Esophagus squamous epithelium (tissue), 5 donors: ENCODE measurements at regions not wholly inside any gene's neighbourhood (a gene's known extent, or its start where the extent isn't known, plus 50 kb on each side); places are given as distances from the start of the nearest gene placed in this dataset.

ENCODE experiments used
- DNase-seq: peaks from one replicate; lab custom pipeline; 2025; lab: John Stamatoyannopoulos, UW
- H3K27ac ChIP-seq, 4 donors: fragments of 200-600 bp; sonication (generic); one replicate each; pipeline ENCODE4 v1.5.1; 2016 to 2019; ENCODE audit warnings: mild to moderate bottlenecking in 1 of 4
- H3K27me3 ChIP-seq, 4 donors: fragments of 200-600 bp; sonication (generic); 1 replicate in 3 of 4; 2 replicates in 1 of 4; pipeline versions ENCODE4 v1.5.1 to v1.6.0; 2017 to 2021; ENCODE audit warnings: antibody characterized with exemption in 1 of 4
- H3K36me3 ChIP-seq, 3 donors: fragments of 200-600 bp; sonication (generic); one replicate each; pipeline ENCODE4 v1.5.1; 2016 to 2019
- H3K4me1 ChIP-seq, 3 donors: fragments of 200-600 bp; sonication (generic); one replicate each; pipeline ENCODE4 v1.5.1; 2017 to 2019
- H3K4me3 ChIP-seq, 4 donors: fragments of 200-600 bp; sonication (generic); 1 replicate in 3 of 4; 2 replicates in 1 of 4; pipeline ENCODE4 v1.5.1; 2016 to 2019; ENCODE audit warnings: mild to moderate bottlenecking in 2 of 4, moderate library complexity in 1 of 4
- H3K9me3 ChIP-seq, 3 donors: fragments of 200-600 bp; sonication (generic); one replicate each; pipeline ENCODE4 v1.5.1; 2016 to 2019
- POLR2A ChIP-seq, 4 donors: fragments of 450-650 bp; IDR thresholded peaks; one replicate each; pipeline ENCODE4 v1.6.1; 2017; ENCODE audit warnings: antibody characterized with exemption in 4 of 4, mild to moderate bottlenecking in 4 of 4, moderate library complexity in 3 of 4
- WGBS, 2 donors: methylation state at CpG; one replicate each; pipeline ENCODE4 v1.1.5; 2018; 5-methylcytosine and 5-hydroxymethylcytosine counted together
- intact Hi-C: fragments of 100-400 bp; cut with DNase I; formaldehyde crosslinking; loops from one replicate; pipeline ENCODE4 v1.15.0; 2022
- TF ChIP-seq, protein P1 (sequence below), 6 experiments: fragments of 450-650 bp in 4 of 6; fragments of 200-600 bp in 2 of 6; sonication (generic) in 2 of 6; IDR thresholded peaks; one replicate each; pipeline ENCODE4 v1.5.1; 2016 to 2019; ENCODE audit warnings: antibody characterized with exemption in 6 of 6, mild to moderate bottlenecking in 4 of 6, moderate library complexity in 4 of 6
- donor health status: DM: yes; HTN: yes; CAD: no.

DNA sequence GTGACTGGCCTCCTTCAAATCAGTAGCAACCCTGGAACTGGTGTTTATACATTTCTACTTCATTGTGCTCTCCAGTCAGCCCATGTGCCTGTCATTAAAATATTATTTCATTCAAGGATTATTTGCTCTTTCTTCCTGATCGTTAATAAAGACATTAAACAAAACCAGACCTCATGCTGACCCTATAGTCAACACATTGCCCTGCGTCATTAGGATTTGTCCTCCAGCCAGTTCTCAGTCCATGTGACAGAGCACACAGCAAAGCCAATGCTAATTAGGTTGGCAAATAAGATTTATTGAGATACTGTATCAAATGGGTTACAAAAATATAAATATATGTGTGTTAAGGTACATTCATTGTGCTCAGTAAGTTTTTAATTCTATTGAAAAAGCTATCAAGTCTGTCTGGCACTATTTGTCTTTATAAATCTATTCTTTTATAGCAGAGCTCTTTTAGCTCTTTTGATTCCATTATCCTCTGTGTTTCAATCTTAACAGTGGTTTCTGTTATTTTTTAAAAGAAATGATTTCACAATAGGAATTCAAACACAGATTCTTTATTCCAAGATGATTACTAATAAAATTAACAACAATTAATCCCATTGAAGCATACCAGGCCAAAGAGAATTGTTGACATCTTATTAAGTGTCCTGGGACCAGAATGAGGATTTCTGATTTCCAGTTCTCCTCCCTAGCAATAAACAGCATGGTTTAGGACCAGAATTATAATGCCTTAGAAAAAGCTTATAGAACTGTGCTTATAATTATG is 209.4 kb upstream of the RGMB start:
- intact Hi-C loops, result no loop called here
- no peak overlapping the region for H3K27ac ChIP-seq
- DNase-seq, result no peak

DNA sequence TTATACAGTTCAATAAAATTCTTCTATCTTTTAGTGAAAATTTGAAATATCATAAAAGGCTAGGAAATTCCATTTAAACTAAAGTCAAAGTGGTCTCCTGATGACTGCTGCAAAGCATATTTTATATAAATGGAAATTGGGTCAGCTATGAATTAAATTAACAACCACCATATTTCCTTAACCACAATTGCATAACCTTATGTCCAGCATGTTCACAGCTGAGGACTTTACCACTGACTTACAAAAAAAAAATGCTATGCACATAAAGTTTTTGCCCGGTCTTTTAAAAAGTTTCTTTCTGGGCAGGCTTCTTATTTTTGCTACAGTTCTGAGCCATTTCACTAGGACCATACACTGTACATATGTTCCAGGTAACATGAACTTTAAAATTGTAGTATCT is 208.6 kb upstream of the RGMB start:
- Histone ChIP-seq H3K27me3 (no peaks in the 10 kb centered on the region), H3K9me3 (no peaks in the 10 kb centered on the region), H3K4me3 (no peak overlapping the region), H3K36me3 (no peaks in the 10 kb centered on the region), H3K27ac (no peak overlapping the region), H3K4me1 (no peaks in the 10 kb centered on the region)
- intact Hi-C loops, result no loop called here
- WGBS, 2 donors, result 88 to 92% methylated on average over 1 of the region's 1 CpG
- no peak for DNase-seq
- no peak for TF ChIP-seq POLR2A (IDR thresholded peaks at IDR 0.05)
- TF ChIP-seq, protein P1, sequence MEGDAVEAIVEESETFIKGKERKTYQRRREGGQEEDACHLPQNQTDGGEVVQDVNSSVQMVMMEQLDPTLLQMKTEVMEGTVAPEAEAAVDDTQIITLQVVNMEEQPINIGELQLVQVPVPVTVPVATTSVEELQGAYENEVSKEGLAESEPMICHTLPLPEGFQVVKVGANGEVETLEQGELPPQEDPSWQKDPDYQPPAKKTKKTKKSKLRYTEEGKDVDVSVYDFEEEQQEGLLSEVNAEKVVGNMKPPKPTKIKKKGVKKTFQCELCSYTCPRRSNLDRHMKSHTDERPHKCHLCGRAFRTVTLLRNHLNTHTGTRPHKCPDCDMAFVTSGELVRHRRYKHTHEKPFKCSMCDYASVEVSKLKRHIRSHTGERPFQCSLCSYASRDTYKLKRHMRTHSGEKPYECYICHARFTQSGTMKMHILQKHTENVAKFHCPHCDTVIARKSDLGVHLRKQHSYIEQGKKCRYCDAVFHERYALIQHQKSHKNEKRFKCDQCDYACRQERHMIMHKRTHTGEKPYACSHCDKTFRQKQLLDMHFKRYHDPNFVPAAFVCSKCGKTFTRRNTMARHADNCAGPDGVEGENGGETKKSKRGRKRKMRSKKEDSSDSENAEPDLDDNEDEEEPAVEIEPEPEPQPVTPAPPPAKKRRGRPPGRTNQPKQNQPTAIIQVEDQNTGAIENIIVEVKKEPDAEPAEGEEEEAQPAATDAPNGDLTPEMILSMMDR (IDR thresholded peaks at IDR 0.05), result no peak

More for the DNA sequence above, 209.4 kb upstream of the RGMB start:
- Histone ChIP-seq H3K27me3 (no peaks in the 10 kb centered on the region), H3K9me3 (no peaks in the 10 kb centered on the region), H3K36me3 (no peaks in the 10 kb centered on the region), H3K4me1 (no peaks in the 10 kb centered on the region), H3K4me3 (no peak overlapping the region)
- no peak for TF ChIP-seq POLR2A (IDR thresholded peaks at IDR 0.05)
- TF ChIP-seq, protein P1 (IDR thresholded peaks at IDR 0.05), result no peak
- WGBS, 2 donors, result 38 to 41% methylated on average over 2 of the region's 2 CpGs

DNA sequence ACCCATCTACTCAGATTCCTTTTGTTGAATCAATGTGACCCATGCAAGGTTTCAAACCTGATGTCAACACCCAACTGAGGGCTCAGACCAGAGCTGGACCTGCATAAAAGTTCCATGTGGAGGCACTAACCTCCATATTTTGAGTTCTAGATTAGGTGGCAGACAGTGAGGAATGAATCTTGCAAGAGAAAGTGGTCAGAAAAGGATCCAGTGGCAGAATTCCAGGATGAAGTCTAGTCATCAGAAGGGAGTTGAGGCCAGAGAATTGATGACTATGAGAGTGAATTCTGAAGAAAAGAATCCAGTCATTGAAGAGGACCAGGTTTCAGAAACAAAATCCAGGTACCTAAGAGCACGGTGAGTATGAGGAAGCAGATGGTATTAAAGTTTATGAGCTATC is 205.1 kb upstream of the RGMB start:
- TF ChIP-seq, protein P1 (IDR thresholded peaks at IDR 0.05), result no peak
- no peak for TF ChIP-seq POLR2A (IDR thresholded peaks at IDR 0.05)
- intact Hi-C loops, result no loop called here
- no peak for DNase-seq
- Histone ChIP-seq H3K27ac (no peak overlapping the region), H3K9me3 (no peaks in the 10 kb centered on the region), H3K4me1 (no peaks in the 10 kb centered on the region), H3K4me3 (no peak overlapping the region), H3K36me3 (no peaks in the 10 kb centered on the region), H3K27me3 (no peaks in the 10 kb centered on the region)
- 83 to 86% methylated on average over 1 of the region's 1 CpG for WGBS, 2 donors

DNA sequence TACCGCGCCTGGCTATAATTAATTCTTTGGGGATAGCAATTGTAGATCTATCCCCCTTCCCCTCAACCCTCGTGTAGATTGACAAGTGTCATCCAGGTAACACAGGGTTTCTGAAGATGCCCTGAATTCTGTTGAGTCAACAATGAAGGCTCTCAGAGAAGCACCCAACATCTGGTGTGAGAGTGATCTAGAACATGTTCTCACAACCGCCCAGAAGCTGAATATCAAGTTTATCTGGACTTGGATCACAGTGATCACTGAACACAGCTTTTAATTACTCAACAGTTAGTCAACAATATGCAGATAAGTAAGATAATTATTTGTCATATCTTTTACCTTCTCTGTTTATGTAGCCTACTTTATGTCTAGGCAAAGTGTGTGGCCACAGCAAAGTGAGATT is 204.2 kb upstream of the RGMB start:
- intact Hi-C loops, result no loop called here
- H3K4me1 ChIP-seq, result no peaks in the 10 kb centered on the region
- H3K27ac ChIP-seq, result no peak overlapping the region
- WGBS, 2 donors, result 76 to 80% methylated on average over 4 of the region's 4 CpGs
- no peaks in the 10 kb centered on the region for H3K9me3 ChIP-seq
- TF ChIP-seq, protein P1 (IDR thresholded peaks at IDR 0.05), result no peak
- no peak for TF ChIP-seq POLR2A (IDR thresholded peaks at IDR 0.05)
- DNase-seq, result no peak
- H3K36me3 ChIP-seq, result no peaks in the 10 kb centered on the region
- H3K4me3 ChIP-seq, result no peak overlapping the region
- H3K27me3 ChIP-seq, result no peaks in the 10 kb centered on the region

DNA sequence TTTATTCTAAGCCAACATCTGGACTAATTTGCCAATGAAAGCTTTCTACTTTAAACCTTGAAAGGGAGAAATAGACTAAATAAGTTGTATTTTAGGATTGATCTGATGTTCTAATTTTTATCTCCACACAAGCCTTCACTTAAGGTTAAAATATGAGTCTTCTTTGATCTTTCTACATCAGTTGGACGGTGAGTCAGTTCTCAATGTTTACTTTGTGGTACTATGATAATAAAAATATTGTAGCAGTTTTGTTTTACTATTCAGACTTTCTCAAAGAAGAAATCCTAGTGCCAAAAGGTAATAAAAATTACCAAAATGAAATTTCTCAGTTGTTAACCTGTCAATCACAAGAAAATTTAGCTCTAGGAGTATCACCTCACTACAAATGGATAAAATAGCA is 203.5 kb upstream of the RGMB start:
- no peaks in the 10 kb centered on the region for H3K36me3 ChIP-seq
- intact Hi-C loops, result no loop called here
- H3K27me3 ChIP-seq, result no peaks in the 10 kb centered on the region
- no peak overlapping the region for H3K27ac ChIP-seq
- no peak overlapping the region for H3K4me3 ChIP-seq
- H3K9me3 ChIP-seq, result no peaks in the 10 kb centered on the region
- no peak for DNase-seq
- no peak for TF ChIP-seq POLR2A (IDR thresholded peaks at IDR 0.05)
- TF ChIP-seq, protein P1 (IDR thresholded peaks at IDR 0.05), result no peak
- H3K4me1 ChIP-seq, result no peaks in the 10 kb centered on the region
- 13 to 22% methylated on average over 1 of the region's 1 CpG for WGBS, 2 donors
